Endothelial cell of umbilical vein (primary cell): ENCODE measurements at regions not wholly inside any gene's neighbourhood (a gene's known extent, or its start where the extent isn't known, plus 50 kb on each side); places are given as distances from the start of the nearest gene placed in this dataset.

Source experiments
- BruUV-seq: library from RNA; stranded (reverse); fragments of 400-500 nt; replicated peaks from 2 replicates; lab custom pipeline; 2021; lab: Mats Ljungman, UMichigan
- CTCF ChIA-PET: fragments of 300-600, 350-600 bp; sonication (Branson Sonifier 250); formaldehyde crosslinking; loops from one replicate; lab custom pipeline; 2021; ENCODE audit warnings: antibody characterized with exemption, inconsistent platforms; lab: Charles Lee
- POLR2A ChIA-PET: fragments of 300-600, 350-600 bp; sonication (Branson Sonifier 250); formaldehyde crosslinking; loops from one replicate; lab custom pipeline; 2021; ENCODE audit warnings: antibody characterized with exemption, inconsistent platforms; lab: Charles Lee
- DNase-seq: peaks from one replicate; pipeline ENCODE4 v3.0.0-alpha.2; 2011; ENCODE audit warnings: low read depth, low spot score
- FAIRE-seq: peaks from 2 replicates; lab custom pipeline; 2011; peaks lifted over from hg19 to GRCh38; lab: Jason Lieb, UNC
- H2AFZ ChIP-seq: 2 replicates; pipeline ENCODE4 v1.6.0; 2012; ENCODE audit warnings: low read depth, low read length, control low read depth, inconsistent platforms
- H3K27ac ChIP-seq: 2 replicates; pipeline ENCODE4 v1.5.1; 2011; ENCODE audit warnings: low read depth, mild to moderate bottlenecking, control low read depth, low read length, moderate library complexity; ENCODE audit not compliant: insufficient read depth
- H3K27me3 ChIP-seq, 2 experiments: 2 replicates each; pipeline versions ENCODE4 v1.6.0 to v1.6.1; 2011; ENCODE audit warnings: low read length in 2 of 2, mixed read lengths in 1 of 2; ENCODE audit not compliant: control insufficient read depth in 2 of 2, insufficient read depth in 2 of 2
- H3K36me3 ChIP-seq, 2 experiments: 2 replicates in 1 of 2; 3 replicates in 1 of 2; pipeline ENCODE4 v1.5.1; 2011; ENCODE audit warnings: low read length in 2 of 2, mild to moderate bottlenecking in 1 of 2, moderate library complexity in 1 of 2; ENCODE audit not compliant: control insufficient read depth in 2 of 2, insufficient read depth in 2 of 2; ENCODE audit errors: extremely low read depth in 1 of 2
- H3K4me1 ChIP-seq: 3 replicates; pipeline ENCODE4 v1.5.1; 2011; ENCODE audit warnings: mild to moderate bottlenecking, low read length; ENCODE audit not compliant: control insufficient read depth, insufficient read depth; ENCODE audit errors: extremely low read depth
- H3K4me2 ChIP-seq: 2 replicates; pipeline ENCODE4 v1.6.1; 2011; ENCODE audit warnings: low read length, control low read depth, mixed read lengths; ENCODE audit not compliant: insufficient read depth
- H3K4me3 ChIP-seq, 3 experiments: fragments of 200-600 bp in 1 of 3; sonication (generic), shearing (Covaris generic) in 1 of 3; replicated peaks in 1 of 3; 2 replicates each; pipeline ENCODE4 v1.5.1; 2011 to 2016; ENCODE audit warnings: control low read depth in 3 of 3, low read length in 3 of 3, mild to moderate bottlenecking in 2 of 3, inconsistent platforms in 1 of 3, low read depth in 1 of 3, moderate library complexity in 1 of 3; ENCODE audit not compliant: insufficient read depth in 1 of 3
- H3K79me2 ChIP-seq: 2 replicates; pipeline ENCODE4 v1.6.0; 2012; ENCODE audit warnings: low read length, inconsistent platforms; ENCODE audit not compliant: control insufficient read depth, insufficient read depth
- H3K9ac ChIP-seq: replicated peaks from 2 replicates; pipeline ENCODE3; 2011; ENCODE audit warnings: low read length, control low read depth; ENCODE audit not compliant: insufficient read depth; ENCODE audit errors: extremely low read depth
- H3K9me1 ChIP-seq: replicated peaks from 3 replicates; pipeline ENCODE4 v1.6.0; 2011; ENCODE audit warnings: mild to moderate bottlenecking, low read length; ENCODE audit not compliant: control insufficient read depth, insufficient read depth; ENCODE audit errors: extremely low read depth
- H3K9me3 ChIP-seq: replicated peaks from 2 replicates; pipeline ENCODE4 v1.5.1; 2012; ENCODE audit warnings: low read length, inconsistent platforms; ENCODE audit not compliant: control insufficient read depth, insufficient read depth
- H4K20me1 ChIP-seq: replicated peaks from 2 replicates; pipeline ENCODE3; 2011; ENCODE audit warnings: mild to moderate bottlenecking, low read length; ENCODE audit not compliant: control insufficient read depth, insufficient read depth; ENCODE audit errors: extremely low read depth
- CTCF ChIP-seq, 2 donors: IDR thresholded peaks; 1 replicate in 1 of 2; 2 replicates in 1 of 2; pipeline ENCODE4 v1.5.1; 2011; ENCODE audit warnings: low read length in 2 of 2, mild to moderate bottlenecking in 2 of 2, moderate library complexity in 2 of 2, control low read depth in 1 of 2, inconsistent platforms in 1 of 2, low read depth in 1 of 2; ENCODE audit not compliant: insufficient read depth in 1 of 2; ENCODE audit errors: extremely low read depth in 1 of 2
- EZH2 ChIP-seq: IDR thresholded peaks from 2 replicates; pipeline ENCODE4 v1.6.1; 2012; ENCODE audit warnings: borderline replicate concordance, low read depth, mild to moderate bottlenecking, moderate library complexity, low read length, inconsistent platforms; ENCODE audit not compliant: severe bottlenecking
- FOS ChIP-seq: IDR thresholded peaks from 2 replicates; pipeline ENCODE4 v1.6.1; 2011; ENCODE audit warnings: mild to moderate bottlenecking, low read length, moderate library complexity, borderline replicate concordance; ENCODE audit not compliant: insufficient read depth
- GATA2 ChIP-seq: IDR thresholded peaks from 2 replicates; pipeline ENCODE4 v1.7.0; 2011; ENCODE audit warnings: low read depth, mild to moderate bottlenecking, moderate library complexity, mixed read lengths, low read length; ENCODE audit not compliant: insufficient read length, insufficient read depth
- JUN ChIP-seq: IDR thresholded peaks from 2 replicates; pipeline ENCODE4 v1.6.1; 2011; ENCODE audit warnings: borderline replicate concordance, low read depth; ENCODE audit not compliant: insufficient read length, insufficient read depth
- MAX ChIP-seq: IDR thresholded peaks from 2 replicates; pipeline ENCODE4 v1.6.1; 2011; ENCODE audit not compliant: insufficient read depth, insufficient read length
- MYC ChIP-seq: IDR thresholded peaks from one replicate; pipeline ENCODE4 v1.6.1; 2011; ENCODE audit warnings: mild to moderate bottlenecking, low read depth, low read length
- POLR2A ChIP-seq: IDR thresholded peaks from 2 replicates; pipeline ENCODE4 v1.6.1; 2012; ENCODE audit warnings: low read depth, mild to moderate bottlenecking, control low read depth, low read length
- POLR2AphosphoS5 ChIP-seq: IDR thresholded peaks from 2 replicates; pipeline ENCODE4 v1.6.1; 2012; ENCODE audit warnings: low read depth, mild to moderate bottlenecking, control low read depth, low read length, moderate library complexity; ENCODE audit not compliant: insufficient read depth
- dilution Hi-C: fragments of 300-500 bp; cut with MboI; formaldehyde crosslinking; loops from one replicate; pipeline ENCODE4 v1.15.0; 2019; ENCODE audit warnings: low sequenced_read_pairs; ENCODE audit not compliant: extremely low pct_ligation_motif_present
- intact Hi-C: fragments of 100-400 bp; cut with micrococcal nuclease; formaldehyde crosslinking; loops from one replicate; pipeline ENCODE4 v1.10.0; 2022

- intact Hi-C loops (no loop called here), dilution Hi-C loops (no loop called here)
- ChIA-PET CTCF (interaction anchor here (2.0 kb wide), 1 partner anchor 907 kb away, joined by 5 read pairs; no protein-coding TSS in a partner anchor), POLR2A (no interaction called here)
- no peak overlapping the region for H3K4me2 ChIP-seq
- H3K27me3 ChIP-seq: peaks cover 0 to 5% of the 10 kb centered on the region in 2 experiments
- no TSS peak for BruUV-seq
- H3K79me2 ChIP-seq: no peaks in the 10 kb centered on the region
- no peak for FAIRE-seq
- H3K9me1 ChIP-seq: no peaks in the 10 kb centered on the region
- H2AFZ ChIP-seq: no peak overlapping the region
- no peak overlapping the region for H3K27ac ChIP-seq
- no peaks in the 10 kb centered on the region for H3K9me3 ChIP-seq
- no peaks in the 10 kb centered on the region for H3K4me1 ChIP-seq
- TF ChIP-seq JUN (no peak), POLR2AphosphoS5 (no peak), MYC (no peak), CTCF (IDR thresholded peaks at IDR 0.05; ENCODE audit: extremely low read depth in 1 of 2, insufficient read depth in 1 of 2, low read depth in 1 of 2, low read length in 2 of 2) (no peak), EZH2 (no peak), MAX (no peak), FOS (no peak), GATA2 (no peak), POLR2A (no peak)
- no peaks in the 10 kb centered on the region for H4K20me1 ChIP-seq
- no peak for DNase-seq
- H3K4me3 ChIP-seq: no peak overlapping the region
- H3K9ac ChIP-seq: no peak overlapping the region
- H3K36me3 ChIP-seq: no peaks in the 10 kb centered on the region
These were observed 237.0 kb downstream of the PTPRU start for GRCh38 chr1:29473161-29473855.
